ACC112 (cell line): ENCODE measurements at regions not wholly inside any gene's neighbourhood (a gene's known extent, or its start where the extent isn't known, plus 50 kb on each side); places are given as distances from the start of the nearest gene placed in this dataset.

Experiments
- H2AFZ ChIP-seq: fragments of 200-600 bp; sonication (generic); one replicate; pipeline ENCODE4 v1.6.0; 2017; ENCODE audit warnings: antibody characterized with exemption, low read length; ENCODE audit not compliant: unreplicated experiment
- H3K27ac ChIP-seq: fragments of 200-600 bp; sonication (generic); 2 replicates; pipeline ENCODE4 v1.5.1; 2014; ENCODE audit warnings: low read depth, mild to moderate bottlenecking, antibody characterized with exemption, low read length, moderate library complexity
- H3K27me3 ChIP-seq: fragments of 200-600 bp; sonication (generic); 2 replicates; pipeline ENCODE4 v1.6.1; 2014; ENCODE audit warnings: mild to moderate bottlenecking, antibody characterized with exemption, low read length, moderate library complexity, mixed read lengths; ENCODE audit not compliant: insufficient read depth
- H3K36me3 ChIP-seq: fragments of 200-600 bp; sonication (generic); 2 replicates; pipeline ENCODE4 v1.6.1; 2016; ENCODE audit warnings: mild to moderate bottlenecking, antibody characterized with exemption, low read length, moderate library complexity, mixed read lengths; ENCODE audit not compliant: insufficient read depth
- H3K4me1 ChIP-seq: fragments of 200-600 bp; sonication (generic); one replicate; pipeline ENCODE4 v1.6.1; 2016; ENCODE audit warnings: low read length, mixed read lengths; ENCODE audit not compliant: insufficient read depth, unreplicated experiment, control insufficient read depth
- H3K4me3 ChIP-seq: fragments of 200-600 bp; sonication (generic); 2 replicates; pipeline ENCODE4 v1.5.1; 2014; ENCODE audit warnings: mild to moderate bottlenecking, low read depth, low read length
- H3K79me2 ChIP-seq: fragments of 200-600 bp; sonication (generic); one replicate; pipeline ENCODE4 v1.6.0; 2016; ENCODE audit warnings: low read length; ENCODE audit not compliant: control insufficient read depth, unreplicated experiment, insufficient read depth

GRCh38 chr3:135539854-135540253 is 425.7 kb upstream of the PPP2R3A start:
- Histone ChIP-seq H3K79me2 (no peaks in the 10 kb centered on the region), H2AFZ (no peak overlapping the region), H3K27me3 (no peaks in the 10 kb centered on the region), H3K36me3 (no peaks in the 10 kb centered on the region), H3K4me3 (no peak overlapping the region), H3K27ac (no peak overlapping the region), H3K4me1 (no peaks in the 10 kb centered on the region)

DNA sequence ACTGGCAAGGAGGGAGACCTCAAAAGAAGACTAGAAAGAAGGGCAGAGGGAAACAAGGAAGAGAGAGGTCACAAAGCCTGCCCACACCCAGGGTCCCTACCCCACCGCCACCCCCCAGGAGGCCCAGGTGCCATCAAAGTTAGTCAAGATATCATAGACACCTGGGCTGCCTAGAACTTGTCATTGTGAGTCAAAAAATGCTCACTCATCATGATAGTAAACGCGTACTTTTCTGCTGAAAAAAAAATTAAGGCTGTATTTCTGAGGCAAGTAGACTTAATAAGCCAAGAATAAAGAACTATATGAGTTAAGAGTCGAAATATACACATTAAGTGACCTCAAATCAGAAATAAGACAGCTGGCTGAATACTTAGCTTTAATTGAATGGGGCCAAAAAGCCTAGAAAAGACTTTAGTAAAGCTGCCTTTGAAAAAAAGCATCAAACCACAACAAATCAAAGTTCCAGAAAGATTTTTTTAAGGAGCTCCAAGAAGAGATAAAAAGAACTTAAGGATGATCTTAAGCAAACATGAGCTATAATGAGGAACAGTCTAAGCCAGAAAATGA is 415.5 kb upstream of the PPP2R3A start:
- Histone ChIP-seq H3K36me3 (no peaks in the 10 kb centered on the region), H3K27me3 (no peaks in the 10 kb centered on the region), H3K4me3 (no peak overlapping the region), H3K4me1 (no peaks in the 10 kb centered on the region), H2AFZ (no peak overlapping the region), H3K27ac (no peak overlapping the region), H3K79me2 (no peaks in the 10 kb centered on the region)

GRCh38 chr3:135556174-135556573 is 409.4 kb upstream of the PPP2R3A start:
- H3K4me3 ChIP-seq = no peak overlapping the region
- H2AFZ ChIP-seq = no peak overlapping the region
- H3K79me2 ChIP-seq = no peaks in the 10 kb centered on the region
- H3K36me3 ChIP-seq = no peaks in the 10 kb centered on the region
- H3K4me1 ChIP-seq = no peaks in the 10 kb centered on the region
- no peak overlapping the region for H3K27ac ChIP-seq
- H3K27me3 ChIP-seq = no peaks in the 10 kb centered on the region

DNA sequence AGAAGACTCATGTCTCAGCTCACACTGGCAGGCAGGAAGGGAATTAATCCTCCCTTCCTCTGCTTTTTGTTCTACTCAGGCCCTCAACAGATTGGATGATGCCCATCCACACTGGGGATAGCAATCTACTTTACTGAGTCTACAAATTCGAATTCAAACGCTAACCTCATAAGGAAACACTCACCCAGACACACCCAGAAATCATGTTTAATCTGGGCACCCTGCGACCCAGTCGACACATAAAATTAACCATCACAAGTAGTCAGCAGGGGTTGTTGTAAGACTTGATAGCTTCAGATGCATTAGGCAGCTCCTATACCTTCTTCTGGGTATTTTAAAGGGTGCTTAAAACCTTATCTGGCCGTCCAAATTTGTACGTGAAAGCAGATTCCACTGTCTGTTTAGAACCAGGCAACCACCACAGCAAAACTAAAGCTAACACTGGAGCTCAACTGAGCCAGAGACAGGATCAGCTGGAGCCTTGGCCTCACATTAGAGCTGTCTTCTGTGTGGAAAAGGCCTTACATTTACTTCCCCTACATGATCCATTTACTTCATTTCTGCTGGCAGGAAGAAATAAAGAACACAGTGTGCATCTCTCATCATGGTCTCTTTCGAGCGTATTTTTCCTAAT is 407.3 kb upstream of the PPP2R3A start:
- Histone ChIP-seq H3K27me3 (no peaks in the 10 kb centered on the region), H3K4me3 (no peak overlapping the region), H3K27ac (no peak overlapping the region), H3K79me2 (no peaks in the 10 kb centered on the region), H3K4me1 (no peaks in the 10 kb centered on the region), H2AFZ (no peak overlapping the region), H3K36me3 (no peaks in the 10 kb centered on the region)

DNA sequence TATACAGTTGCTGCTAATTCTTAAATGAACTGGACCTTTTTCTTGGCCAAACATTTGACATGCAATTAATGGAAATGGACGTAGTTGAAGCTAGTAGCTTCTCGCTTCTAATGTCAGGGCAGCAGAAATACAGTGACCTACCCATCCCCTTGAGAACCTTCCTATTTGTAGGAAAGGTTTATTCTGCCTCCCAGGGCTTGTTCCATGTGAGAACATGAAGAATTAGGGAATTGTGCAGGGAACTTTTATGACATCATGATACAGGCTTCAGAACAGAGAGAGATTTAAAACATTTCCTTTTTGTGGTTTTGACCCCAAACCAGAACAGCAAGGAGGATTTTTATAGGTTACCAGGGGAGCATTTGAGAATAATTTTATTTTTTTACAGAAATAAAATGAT is 406.6 kb upstream of the PPP2R3A start:
- Histone ChIP-seq H3K27ac (no peak overlapping the region), H2AFZ (no peak overlapping the region), H3K27me3 (no peaks in the 10 kb centered on the region), H3K4me1 (no peaks in the 10 kb centered on the region), H3K4me3 (no peak overlapping the region), H3K36me3 (no peaks in the 10 kb centered on the region), H3K79me2 (no peaks in the 10 kb centered on the region)

GRCh38 chr3:135559802-135560201 is 405.7 kb upstream of the PPP2R3A start:
- Histone ChIP-seq H3K4me3 (no peak overlapping the region), H3K79me2 (no peaks in the 10 kb centered on the region), H3K27me3 (no peaks in the 10 kb centered on the region), H3K27ac (no peak overlapping the region), H3K4me1 (no peaks in the 10 kb centered on the region), H2AFZ (no peak overlapping the region), H3K36me3 (no peaks in the 10 kb centered on the region)

GRCh38 chr3:135560847-135561246 is 404.7 kb upstream of the PPP2R3A start:
- Histone ChIP-seq H3K27me3 (no peaks in the 10 kb centered on the region), H2AFZ (no peak overlapping the region), H3K36me3 (no peaks in the 10 kb centered on the region), H3K4me3 (no peak overlapping the region), H3K79me2 (no peaks in the 10 kb centered on the region), H3K27ac (no peak overlapping the region), H3K4me1 (no peaks in the 10 kb centered on the region)

GRCh38 chr3:135564696-135565095 is 400.8 kb upstream of the PPP2R3A start:
- no peaks in the 10 kb centered on the region for H3K4me1 ChIP-seq

GRCh38 chr3:135565546-135565945 is 400.0 kb upstream of the PPP2R3A start:
- Histone ChIP-seq H3K27ac (no peak overlapping the region), H3K36me3 (no peaks in the 10 kb centered on the region), H3K4me3 (no peak overlapping the region), H3K27me3 (no peaks in the 10 kb centered on the region), H3K4me1 (no peaks in the 10 kb centered on the region), H2AFZ (no peak overlapping the region), H3K79me2 (no peaks in the 10 kb centered on the region)

More at GRCh38 chr3:135564696-135565095, 400.8 kb upstream of the PPP2R3A start:
- Histone ChIP-seq H3K79me2 (no peaks in the 10 kb centered on the region), H3K36me3 (no peaks in the 10 kb centered on the region), H3K4me3 (no peak overlapping the region), H2AFZ (no peak overlapping the region), H3K27me3 (no peaks in the 10 kb centered on the region), H3K27ac (no peak overlapping the region)

DNA sequence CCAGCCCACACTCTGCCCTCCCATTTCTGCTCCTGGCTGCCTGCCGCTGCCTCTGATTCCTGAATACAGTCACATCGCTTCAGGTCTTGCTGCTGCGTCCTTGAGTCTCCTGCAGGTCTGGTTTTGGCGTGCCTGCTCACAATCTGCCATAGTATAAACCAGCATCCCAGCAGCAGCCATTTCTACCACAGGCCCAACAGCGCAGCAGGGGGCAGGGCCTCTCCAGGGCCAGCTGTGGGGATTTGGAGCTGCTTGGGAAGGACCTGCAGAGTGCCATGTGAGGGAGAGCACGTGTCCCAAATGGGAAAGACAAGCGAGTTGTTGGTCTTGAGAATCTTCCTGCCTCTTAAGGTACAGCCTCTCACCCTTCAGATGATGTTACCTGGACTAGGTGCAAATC is 398.3 kb upstream of the PPP2R3A start:
- H3K36me3 ChIP-seq = no peaks in the 10 kb centered on the region
- H3K27me3 ChIP-seq = no peaks in the 10 kb centered on the region
- H2AFZ ChIP-seq = no peak overlapping the region
- no peak overlapping the region for H3K4me3 ChIP-seq
- no peaks in the 10 kb centered on the region for H3K4me1 ChIP-seq
- no peaks in the 10 kb centered on the region for H3K79me2 ChIP-seq
- no peak overlapping the region for H3K27ac ChIP-seq

DNA sequence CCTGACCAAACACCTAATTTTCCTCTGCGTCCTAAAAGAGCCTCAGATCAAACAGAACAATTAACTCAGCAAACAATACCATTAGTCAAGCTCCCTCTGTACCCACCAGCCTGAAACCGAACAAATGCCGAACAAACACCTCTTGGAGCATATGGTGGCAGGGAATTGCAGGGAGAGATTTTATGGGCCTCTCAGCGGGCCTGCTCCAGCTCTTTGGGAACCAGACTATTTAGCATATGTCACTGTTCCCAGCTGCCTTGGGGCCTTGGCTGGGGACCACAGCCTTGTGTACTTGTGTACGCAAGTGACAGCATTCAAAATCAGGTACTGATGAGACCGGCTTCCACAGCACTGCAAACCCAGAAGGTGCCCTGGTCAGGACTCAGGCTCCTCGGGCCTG is 388.8 kb upstream of the PPP2R3A start:
- H3K27ac ChIP-seq = no peak overlapping the region
- H3K4me3 ChIP-seq = no peak overlapping the region
- no peaks in the 10 kb centered on the region for H3K79me2 ChIP-seq
- H2AFZ ChIP-seq = no peak overlapping the region
- H3K4me1 ChIP-seq = no peaks in the 10 kb centered on the region
- H3K36me3 ChIP-seq = no peaks in the 10 kb centered on the region
- no peaks in the 10 kb centered on the region for H3K27me3 ChIP-seq
